Lower leg skin (tissue), 3 donors: ENCODE measurements at regions not wholly inside any gene's neighbourhood (a gene's known extent, or its start where the extent isn't known, plus 50 kb on each side); places are given as distances from the start of the nearest gene placed in this dataset.

ENCODE experiments used
- POLR2A ChIP-seq, 2 donors: fragments of 450-650 bp; IDR thresholded peaks; one replicate each; pipeline ENCODE4 v1.6.1; 2016 to 2017; ENCODE audit warnings: antibody characterized with exemption in 2 of 2, mild to moderate bottlenecking in 1 of 2, moderate library complexity in 1 of 2
- TF ChIP-seq, protein P1 (sequence below), 3 donors: fragments of 450-650 bp; IDR thresholded peaks; one replicate each; pipeline ENCODE4 v1.5.1; 2016; ENCODE audit warnings: antibody characterized with exemption in 3 of 3, mild to moderate bottlenecking in 3 of 3, moderate library complexity in 2 of 3

DNA sequence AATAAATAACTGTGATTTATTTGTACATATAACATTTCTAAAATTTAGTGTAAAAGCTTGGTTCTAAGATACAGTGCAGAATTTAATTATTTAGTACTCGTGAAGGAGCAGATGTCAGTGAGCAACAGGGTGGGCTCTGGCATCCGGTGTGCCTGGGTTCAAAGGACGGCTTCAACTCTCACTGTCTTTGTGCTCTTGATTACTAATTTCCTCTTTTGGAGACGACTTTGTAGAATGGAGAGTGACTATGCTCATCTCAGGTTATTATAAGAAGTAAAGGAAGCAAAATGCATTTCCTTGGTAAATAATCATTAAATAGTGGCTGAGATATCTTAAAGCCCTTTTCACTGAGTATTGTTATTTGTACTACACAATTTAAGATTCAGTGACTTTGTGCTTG lies 271.7 kb downstream of the ASXL3 start:
- TF ChIP-seq, protein P1, sequence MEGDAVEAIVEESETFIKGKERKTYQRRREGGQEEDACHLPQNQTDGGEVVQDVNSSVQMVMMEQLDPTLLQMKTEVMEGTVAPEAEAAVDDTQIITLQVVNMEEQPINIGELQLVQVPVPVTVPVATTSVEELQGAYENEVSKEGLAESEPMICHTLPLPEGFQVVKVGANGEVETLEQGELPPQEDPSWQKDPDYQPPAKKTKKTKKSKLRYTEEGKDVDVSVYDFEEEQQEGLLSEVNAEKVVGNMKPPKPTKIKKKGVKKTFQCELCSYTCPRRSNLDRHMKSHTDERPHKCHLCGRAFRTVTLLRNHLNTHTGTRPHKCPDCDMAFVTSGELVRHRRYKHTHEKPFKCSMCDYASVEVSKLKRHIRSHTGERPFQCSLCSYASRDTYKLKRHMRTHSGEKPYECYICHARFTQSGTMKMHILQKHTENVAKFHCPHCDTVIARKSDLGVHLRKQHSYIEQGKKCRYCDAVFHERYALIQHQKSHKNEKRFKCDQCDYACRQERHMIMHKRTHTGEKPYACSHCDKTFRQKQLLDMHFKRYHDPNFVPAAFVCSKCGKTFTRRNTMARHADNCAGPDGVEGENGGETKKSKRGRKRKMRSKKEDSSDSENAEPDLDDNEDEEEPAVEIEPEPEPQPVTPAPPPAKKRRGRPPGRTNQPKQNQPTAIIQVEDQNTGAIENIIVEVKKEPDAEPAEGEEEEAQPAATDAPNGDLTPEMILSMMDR (IDR thresholded peaks at IDR 0.05): no peak
- TF ChIP-seq POLR2A (IDR thresholded peaks at IDR 0.05): no peak
